Neural progenitor cell (in vitro differentiated cells): ENCODE measurements at regions not wholly inside any gene's neighbourhood (a gene's known extent, or its start where the extent isn't known, plus 50 kb on each side); places are given as distances from the start of the nearest gene placed in this dataset.
"Not testable (repeated sequence)": the region's sequence is repeated elsewhere in the genome, so short reads cannot be mapped to it uniquely, and the experiment has no call there.

ENCODE experiments used
- DNase-seq: peaks from one replicate; pipeline ENCODE4 v3.0.0-alpha.2; 2016; ENCODE audit warnings: low spot score
- H2AFZ ChIP-seq: fragments of 200-600 bp; sonication (generic); replicated peaks from 2 replicates; pipeline ENCODE4 v1.6.1; 2016; ENCODE audit warnings: antibody characterized with exemption
- H3F3A ChIP-seq: fragments of 200-600 bp; sonication (generic); 2 replicates; pipeline ENCODE4 v1.6.1; 2016; ENCODE audit warnings: antibody characterized with exemption, low read depth
- H3K27ac ChIP-seq: fragments of 200-600 bp; sonication (generic); 2 replicates; pipeline ENCODE4 v1.5.1; 2016; ENCODE audit warnings: mild to moderate bottlenecking
- H3K27me3 ChIP-seq: fragments of 200-600 bp; sonication (generic); 2 replicates; pipeline ENCODE4 v1.6.1; 2016; ENCODE audit warnings: mild to moderate bottlenecking, moderate library complexity
- H3K36me3 ChIP-seq: fragments of 200-600 bp; sonication (generic); 2 replicates; pipeline ENCODE4 v1.5.1; 2016
- H3K4me1 ChIP-seq: fragments of 200-600 bp; sonication (generic); 2 replicates; pipeline ENCODE4 v1.6.1; 2016; ENCODE audit warnings: mixed run types
- H3K4me2 ChIP-seq: fragments of 200-600 bp; sonication (generic); 2 replicates; pipeline ENCODE4 v1.6.1; 2016
- H3K4me3 ChIP-seq: fragments of 200-600 bp; sonication (generic); 2 replicates; pipeline ENCODE4 v1.5.1; 2016
- H3K79me2 ChIP-seq: fragments of 200-600 bp; sonication (generic); 2 replicates; pipeline ENCODE4 v1.6.1; 2016; ENCODE audit warnings: low read depth
- H3K9ac ChIP-seq: fragments of 200-600 bp; sonication (generic); 2 replicates; pipeline ENCODE4 v1.6.1; 2016
- H3K9me3 ChIP-seq: fragments of 200-600 bp; sonication (generic); 2 replicates; pipeline ENCODE4 v1.5.1; 2016; ENCODE audit warnings: low read depth
- H4K20me1 ChIP-seq: fragments of 200-600 bp; sonication (generic); 2 replicates; pipeline ENCODE4 v1.6.1; 2016; ENCODE audit warnings: low read depth
- H3K27ac Mint-ChIP-seq: 3 replicates; pipeline ENCODE4 v1.8.0; 2021; ENCODE audit warnings: mixed read lengths
- H3K27me3 Mint-ChIP-seq: 2 replicates; pipeline ENCODE4 v1.8.0; 2022; ENCODE audit warnings: low read depth, mild to moderate bottlenecking, inconsistent platforms, moderate library complexity, mixed read lengths; ENCODE audit not compliant: insufficient read depth
- H3K36me3 Mint-ChIP-seq: 3 replicates; pipeline ENCODE4 v1.8.0; 2021; ENCODE audit warnings: mixed read lengths
- H3K4me1 Mint-ChIP-seq: 3 replicates; pipeline ENCODE4 v1.8.0; 2021; ENCODE audit warnings: mixed read lengths
- H3K4me3 Mint-ChIP-seq: 3 replicates; pipeline ENCODE4 v1.8.0; 2021; ENCODE audit warnings: mild to moderate bottlenecking, moderate library complexity, mixed read lengths
- H3K9me3 Mint-ChIP-seq: 3 replicates; pipeline ENCODE4 v1.8.0; 2020; ENCODE audit warnings: mixed read lengths

- H3K36me3 ChIP-seq, H3K4me1 Mint-ChIP-seq, H3K4me3 Mint-ChIP-seq, H3K79me2 ChIP-seq, H3K9ac ChIP-seq, H3K36me3 Mint-ChIP-seq, H3K4me2 ChIP-seq, H2AFZ ChIP-seq, H3K27me3 ChIP-seq, H3K4me3 ChIP-seq, H3K27ac Mint-ChIP-seq, H3F3A ChIP-seq, H3K27ac ChIP-seq, H4K20me1 ChIP-seq, H3K9me3 Mint-ChIP-seq, H3K4me1 ChIP-seq, H3K27me3 Mint-ChIP-seq, H3K9me3 ChIP-seq: not testable (repeated sequence)
- peak; percentile 3 for DNase-seq
Observed at GRCh38 chr4:4019071-4019470, 207.7 kb downstream of the OTOP1 start.

DNA sequence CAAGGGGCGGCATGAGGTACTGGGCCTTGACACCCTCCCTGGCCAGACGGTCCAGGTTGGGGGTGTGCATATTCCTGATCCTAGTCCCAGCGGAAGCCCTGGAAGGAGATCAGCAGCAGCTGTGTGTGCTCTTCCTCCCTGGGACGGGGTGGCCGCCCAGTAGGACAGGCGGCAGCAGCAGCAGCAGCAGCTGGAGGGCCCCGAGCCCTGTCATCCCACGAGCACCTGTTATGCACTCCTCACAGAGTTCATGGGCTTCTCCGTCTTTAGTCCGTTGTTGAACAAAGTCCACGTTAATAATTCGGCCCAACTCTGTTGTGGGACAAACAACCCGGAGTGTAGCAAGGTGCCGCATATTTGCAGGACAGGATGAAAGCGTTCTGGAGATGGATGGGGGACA lies 205.6 kb downstream of the OTOP1 start:
- H3K4me2 ChIP-seq, H3F3A ChIP-seq, H3K4me1 ChIP-seq, H3K27ac ChIP-seq, H3K27me3 Mint-ChIP-seq, H3K9me3 Mint-ChIP-seq, H3K9ac ChIP-seq, H3K36me3 Mint-ChIP-seq, H3K27me3 ChIP-seq, H3K79me2 ChIP-seq, H2AFZ ChIP-seq, DNase-seq, H3K9me3 ChIP-seq, H3K36me3 ChIP-seq, H3K27ac Mint-ChIP-seq, H3K4me1 Mint-ChIP-seq, H4K20me1 ChIP-seq, H3K4me3 Mint-ChIP-seq, H3K4me3 ChIP-seq: not testable (repeated sequence)

- not testable (repeated sequence) for H3K27ac Mint-ChIP-seq, H2AFZ ChIP-seq, H3K4me3 Mint-ChIP-seq, H4K20me1 ChIP-seq, DNase-seq, H3K4me1 Mint-ChIP-seq, H3K9ac ChIP-seq, H3F3A ChIP-seq, H3K9me3 ChIP-seq, H3K79me2 ChIP-seq, H3K4me2 ChIP-seq, H3K36me3 Mint-ChIP-seq, H3K36me3 ChIP-seq, H3K4me1 ChIP-seq, H3K27me3 Mint-ChIP-seq, H3K27ac ChIP-seq, H3K9me3 Mint-ChIP-seq, H3K27me3 ChIP-seq, H3K4me3 ChIP-seq
Observed at GRCh38 chr4:4026708-4027107, 200.0 kb downstream of the OTOP1 start.

DNA sequence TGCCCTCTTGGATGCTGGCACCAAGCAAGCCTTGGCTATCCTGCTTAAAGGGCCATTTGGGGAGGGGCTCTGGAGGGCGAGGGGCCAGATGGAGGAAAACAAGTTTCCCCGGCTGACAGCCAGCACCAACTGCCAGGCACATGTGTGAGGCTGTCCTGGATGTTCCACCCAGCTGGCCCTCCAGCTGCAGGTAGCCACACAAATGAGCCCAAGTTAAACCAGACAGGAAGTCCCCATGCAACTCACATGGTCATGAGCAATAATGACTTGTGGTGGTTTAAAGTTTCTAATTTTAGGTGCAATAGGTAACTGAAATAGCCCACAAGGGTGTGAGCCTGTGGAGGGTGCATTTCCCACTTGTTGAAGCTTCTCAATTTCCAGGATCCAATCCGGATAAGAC lies 198.0 kb downstream of the OTOP1 start:
- H3K4me3 ChIP-seq, H3K27ac ChIP-seq: not testable (repeated sequence)

GRCh38 chr4:4030509-4030908 lies 196.2 kb downstream of the OTOP1 start:
- H4K20me1 ChIP-seq, H3K27me3 ChIP-seq, H3K79me2 ChIP-seq, DNase-seq, H3K36me3 Mint-ChIP-seq, H3K9ac ChIP-seq, H3K36me3 ChIP-seq, H3K27ac ChIP-seq, H3K27me3 Mint-ChIP-seq, H2AFZ ChIP-seq, H3K9me3 Mint-ChIP-seq, H3K4me3 Mint-ChIP-seq, H3K4me3 ChIP-seq, H3F3A ChIP-seq, H3K27ac Mint-ChIP-seq, H3K9me3 ChIP-seq, H3K4me2 ChIP-seq: not testable (repeated sequence)
- H3K4me1 Mint-ChIP-seq, result peaks cover 21% of the 10 kb centered on the region
- peaks cover 16% of the 10 kb centered on the region for H3K4me1 ChIP-seq

More for the DNA sequence above, 198.0 kb downstream of the OTOP1 start:
- not testable (repeated sequence) for H3K27me3 ChIP-seq, H3K36me3 Mint-ChIP-seq, H3K9me3 ChIP-seq, H3K79me2 ChIP-seq, H3K4me3 Mint-ChIP-seq, H3K4me2 ChIP-seq, H3K4me1 Mint-ChIP-seq, DNase-seq, H3K9me3 Mint-ChIP-seq, H4K20me1 ChIP-seq, H2AFZ ChIP-seq, H3F3A ChIP-seq, H3K9ac ChIP-seq, H3K36me3 ChIP-seq, H3K27ac Mint-ChIP-seq, H3K27me3 Mint-ChIP-seq
- H3K4me1 ChIP-seq, result peaks cover 16% of the 10 kb centered on the region

DNA sequence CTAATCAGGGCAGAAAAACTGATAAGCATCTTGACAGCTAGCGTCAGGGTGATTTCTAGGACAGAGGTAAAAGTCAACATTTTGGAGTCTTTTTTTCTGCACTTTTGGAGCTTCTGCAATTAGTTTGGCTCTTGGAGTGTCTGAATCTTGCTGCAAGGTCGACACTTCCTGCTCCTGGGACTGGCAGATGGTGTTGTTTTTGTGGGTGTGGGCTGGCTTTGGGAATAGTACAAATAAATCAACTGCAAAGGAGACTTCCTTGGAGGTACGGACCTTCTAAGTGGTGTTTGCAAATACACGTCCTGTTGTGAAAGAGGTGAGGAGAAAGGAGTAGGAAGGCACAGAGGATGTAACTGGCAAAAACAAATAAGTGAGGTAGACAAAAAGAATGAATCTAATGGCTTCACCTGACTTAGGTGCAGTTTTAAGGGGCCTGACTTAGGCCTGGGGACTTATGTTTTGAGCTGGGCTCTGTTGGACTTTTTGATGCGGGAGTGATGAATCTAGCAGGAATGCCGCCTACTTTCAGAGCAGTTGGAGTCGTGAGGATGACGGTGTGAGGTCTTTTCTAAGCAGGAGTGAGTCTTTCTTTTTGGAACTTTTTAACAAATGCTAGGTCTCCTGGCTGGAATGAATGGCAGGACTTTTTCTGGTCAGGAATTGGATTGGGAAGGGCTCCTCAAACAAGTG lies 195.1 kb downstream of the OTOP1 start:
- H3K4me3 Mint-ChIP-seq, H3F3A ChIP-seq, DNase-seq, H3K36me3 Mint-ChIP-seq, H3K79me2 ChIP-seq, H3K9me3 ChIP-seq, H3K4me2 ChIP-seq, H3K9ac ChIP-seq, H4K20me1 ChIP-seq, H3K27me3 Mint-ChIP-seq, H3K9me3 Mint-ChIP-seq, H3K36me3 ChIP-seq, H2AFZ ChIP-seq, H3K27ac ChIP-seq, H3K27ac Mint-ChIP-seq, H3K27me3 ChIP-seq, H3K4me3 ChIP-seq: not testable (repeated sequence)
- peaks cover 16% of the 10 kb centered on the region for H3K4me1 ChIP-seq
- H3K4me1 Mint-ChIP-seq, result peaks cover 31% of the 10 kb centered on the region

GRCh38 chr4:4032364-4032763 lies 194.4 kb downstream of the OTOP1 start:
- Histone ChIP-seq H3K4me1 (peaks cover 16% of the 10 kb centered on the region), H3K4me2 (peak overlapping the region; percentile 62)
- not testable (repeated sequence) for H3K9me3 Mint-ChIP-seq, DNase-seq, H2AFZ ChIP-seq, H3K4me3 ChIP-seq, H3K4me3 Mint-ChIP-seq, H3K9me3 ChIP-seq, H3K9ac ChIP-seq, H3F3A ChIP-seq, H4K20me1 ChIP-seq, H3K27ac Mint-ChIP-seq, H3K27me3 Mint-ChIP-seq, H3K36me3 Mint-ChIP-seq, H3K27me3 ChIP-seq, H3K36me3 ChIP-seq, H3K79me2 ChIP-seq, H3K27ac ChIP-seq
- H3K4me1 Mint-ChIP-seq, result peaks cover 31% of the 10 kb centered on the region

- H3K9ac ChIP-seq, H3K9me3 ChIP-seq, H3K27ac ChIP-seq, H3K27ac Mint-ChIP-seq, H3K36me3 Mint-ChIP-seq, H2AFZ ChIP-seq, DNase-seq, H3K27me3 Mint-ChIP-seq, H3K36me3 ChIP-seq, H3K4me3 ChIP-seq, H3F3A ChIP-seq, H3K9me3 Mint-ChIP-seq, H3K27me3 ChIP-seq, H4K20me1 ChIP-seq, H3K79me2 ChIP-seq: not testable (repeated sequence)
- peaks cover 16% of the 10 kb centered on the region for H3K4me1 ChIP-seq
- H3K4me2 ChIP-seq, result peak overlapping the region; percentile 62
- H3K4me3 Mint-ChIP-seq, result peak overlapping the region; percentile 56
- H3K4me1 Mint-ChIP-seq, result peaks cover 31% of the 10 kb centered on the region
Observed at GRCh38 chr4:4032801-4033605, 193.7 kb downstream of the OTOP1 start.
